Fibroblast of villous mesenchyme (primary cell): ENCODE measurements at regions not wholly inside any gene's neighbourhood (a gene's known extent, or its start where the extent isn't known, plus 50 kb on each side); places are given as distances from the start of the nearest gene placed in this dataset.

Experiments
- DNase-seq: peaks from one replicate; pipeline ENCODE4 v3.0.0-alpha.2; 2010; ENCODE audit warnings: low read depth
- H3K4me3 ChIP-seq: 2 replicates; pipeline ENCODE4 v1.5.1; 2011; ENCODE audit warnings: low read depth, mild to moderate bottlenecking, low read length
- CTCF ChIP-seq: IDR thresholded peaks from 2 replicates; pipeline ENCODE4 v1.5.1; 2012; ENCODE audit warnings: low read depth, mild to moderate bottlenecking, low read length; ENCODE audit not compliant: insufficient read depth

GRCh38 chr16:49910541-49911071, 54.7 kb upstream of the ZNF423 start:
- no peak for DNase-seq
- H3K4me3 ChIP-seq: no peak overlapping the region
- TF ChIP-seq CTCF: no peak

GRCh38 chr16:49911430-49911829, 55.5 kb upstream of the ZNF423 start:
- no peak overlapping the region for H3K4me3 ChIP-seq
- no peak for DNase-seq
- no peak for TF ChIP-seq CTCF

GRCh38 chr16:49912721-49913120, 56.8 kb upstream of the ZNF423 start:
- H3K4me3 ChIP-seq: no peak overlapping the region
- DNase-seq: no peak
- TF ChIP-seq CTCF: no peak

GRCh38 chr16:49913720-49914119, 57.8 kb upstream of the ZNF423 start:
- no peak for DNase-seq
- H3K4me3 ChIP-seq: no peak overlapping the region
- no peak for TF ChIP-seq CTCF

GRCh38 chr16:49914657-49915056, 58.7 kb upstream of the ZNF423 start:
- H3K4me3 ChIP-seq: no peak overlapping the region
- TF ChIP-seq CTCF: no peak
- no peak for DNase-seq

GRCh38 chr16:49918257-49918656, 62.3 kb upstream of the ZNF423 start:
- no peak for TF ChIP-seq CTCF
- H3K4me3 ChIP-seq: no peak overlapping the region
- no peak for DNase-seq

- no peak for TF ChIP-seq CTCF
- DNase-seq: no peak
Observed at GRCh38 chr16:49919327-49919726, 63.4 kb upstream of the ZNF423 start.

More at GRCh38 chr16:49919327-49919726, 63.4 kb upstream of the ZNF423 start:
- no peak overlapping the region for H3K4me3 ChIP-seq
